ENCODE measurements at regions not wholly inside any gene's neighbourhood (a gene's known extent, or its start where the extent isn't known, plus 50 kb on each side); places are given as distances from the start of the nearest gene placed in this dataset.
"Not testable (repeated sequence)": the region's sequence is repeated elsewhere in the genome, so short reads cannot be mapped to it uniquely, and the experiment has no call there.

DNA sequence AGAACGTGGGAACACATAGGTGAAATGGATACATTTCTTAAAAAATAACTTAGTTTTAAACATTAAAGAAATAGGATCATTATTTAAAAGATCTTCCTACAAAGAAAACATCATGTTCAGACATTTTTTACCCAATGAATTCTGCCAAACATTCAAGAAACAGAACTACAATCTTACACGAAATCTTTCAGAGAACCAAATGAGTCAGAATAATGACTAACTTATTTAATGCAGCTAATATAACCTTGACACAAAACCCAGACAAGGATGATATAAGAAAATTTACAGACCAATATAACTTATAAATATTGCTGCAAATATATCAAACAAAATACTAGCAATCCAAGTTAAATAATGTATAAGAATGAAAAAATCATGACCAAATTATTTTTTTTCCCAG, 220.1 kb upstream of the KCNK2 start:
- CTCF ChIA-PET: no interaction called here
- H3K4me3 Mint-ChIP-seq: no peak overlapping the region
- H3K27me3 Mint-ChIP-seq: no peaks in the 10 kb centered on the region
- no peaks in the 10 kb centered on the region for H3K4me1 Mint-ChIP-seq (ENCODE audit: low read depth)
- TF ChIP-seq, protein P1, sequence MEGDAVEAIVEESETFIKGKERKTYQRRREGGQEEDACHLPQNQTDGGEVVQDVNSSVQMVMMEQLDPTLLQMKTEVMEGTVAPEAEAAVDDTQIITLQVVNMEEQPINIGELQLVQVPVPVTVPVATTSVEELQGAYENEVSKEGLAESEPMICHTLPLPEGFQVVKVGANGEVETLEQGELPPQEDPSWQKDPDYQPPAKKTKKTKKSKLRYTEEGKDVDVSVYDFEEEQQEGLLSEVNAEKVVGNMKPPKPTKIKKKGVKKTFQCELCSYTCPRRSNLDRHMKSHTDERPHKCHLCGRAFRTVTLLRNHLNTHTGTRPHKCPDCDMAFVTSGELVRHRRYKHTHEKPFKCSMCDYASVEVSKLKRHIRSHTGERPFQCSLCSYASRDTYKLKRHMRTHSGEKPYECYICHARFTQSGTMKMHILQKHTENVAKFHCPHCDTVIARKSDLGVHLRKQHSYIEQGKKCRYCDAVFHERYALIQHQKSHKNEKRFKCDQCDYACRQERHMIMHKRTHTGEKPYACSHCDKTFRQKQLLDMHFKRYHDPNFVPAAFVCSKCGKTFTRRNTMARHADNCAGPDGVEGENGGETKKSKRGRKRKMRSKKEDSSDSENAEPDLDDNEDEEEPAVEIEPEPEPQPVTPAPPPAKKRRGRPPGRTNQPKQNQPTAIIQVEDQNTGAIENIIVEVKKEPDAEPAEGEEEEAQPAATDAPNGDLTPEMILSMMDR (IDR thresholded peaks at IDR 0.05): no peak
- DNase-seq (no peak), ATAC-seq (no peak)
- no peak overlapping the region for H3K27ac Mint-ChIP-seq
- H3K36me3 Mint-ChIP-seq (ENCODE audit: low read depth): no peaks in the 10 kb centered on the region
- no peaks in the 10 kb centered on the region for H3K9me3 Mint-ChIP-seq
- POLR2A ChIA-PET: no interaction called here
- intact Hi-C loops (cut with micrococcal nuclease): no loop called here

DNA sequence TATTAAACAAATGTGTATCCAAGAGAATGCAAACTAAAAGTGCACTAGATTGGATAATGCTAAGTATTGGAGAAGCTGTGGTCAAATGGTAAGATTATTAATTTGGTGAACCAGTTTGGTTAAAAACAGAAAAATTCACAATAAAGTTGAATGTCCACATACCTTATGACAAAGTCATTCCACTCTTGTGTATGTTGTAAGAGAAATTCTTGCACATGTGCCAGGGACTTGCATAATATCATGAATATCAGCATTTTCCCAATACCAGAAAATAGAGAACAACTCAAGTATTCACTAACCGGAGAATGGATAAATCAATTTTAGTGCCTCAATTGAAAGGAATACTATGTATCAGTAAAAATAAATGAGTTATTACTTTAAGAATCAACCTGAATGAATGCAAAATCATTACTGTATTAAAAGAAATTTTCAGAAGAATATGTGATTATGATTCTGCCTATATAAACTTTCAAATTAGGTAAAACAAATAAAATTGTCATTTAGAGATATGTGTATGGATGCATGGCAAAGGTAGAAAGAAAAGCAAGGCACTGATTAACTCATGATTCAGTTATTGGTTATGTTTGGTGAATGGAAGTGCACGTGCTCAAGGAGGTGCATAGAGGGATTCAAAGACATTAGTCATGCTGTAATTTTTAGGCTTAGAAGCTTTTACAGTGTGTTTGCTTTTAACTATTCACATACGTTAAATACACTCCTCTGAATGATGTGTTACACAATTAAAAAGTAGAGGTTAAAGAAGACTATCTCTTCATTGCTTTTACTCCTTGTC, 217.4 kb upstream of the KCNK2 start:
- H3K9me3 Mint-ChIP-seq: no peaks in the 10 kb centered on the region
- CTCF ChIA-PET: no interaction called here

DNA sequence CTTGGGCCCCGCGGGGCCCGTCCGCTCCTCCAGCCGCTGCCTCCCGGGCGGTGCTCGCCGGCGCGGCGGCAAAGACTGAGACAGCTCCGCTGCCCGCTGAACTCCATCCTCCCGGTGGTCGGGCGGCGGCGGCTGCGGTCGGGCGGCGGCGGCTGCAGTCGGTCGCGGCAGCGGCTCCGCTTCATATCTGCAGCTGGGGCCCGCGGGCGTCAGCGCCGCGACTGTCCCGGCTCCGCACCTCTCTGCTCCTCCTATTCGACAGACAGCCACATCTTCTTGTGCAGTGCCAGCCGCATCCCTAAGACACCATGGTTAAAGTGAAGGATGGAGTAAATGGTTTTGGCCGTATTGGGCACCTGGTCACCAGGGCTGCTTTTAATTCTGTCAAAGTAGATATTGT, 212.1 kb upstream of the KCNK2 start:
- H3K9me3 Mint-ChIP-seq; H3K27me3 Mint-ChIP-seq; H3K27ac Mint-ChIP-seq; DNase-seq; H3K4me1 Mint-ChIP-seq (ENCODE audit: low read depth); H3K4me3 Mint-ChIP-seq; POLR2A ChIA-PET; intact Hi-C loops (cut with micrococcal nuclease); ATAC-seq; H3K36me3 Mint-ChIP-seq (ENCODE audit: low read depth); CTCF ChIA-PET: not testable (repeated sequence)

More for the DNA sequence above, 217.4 kb upstream of the KCNK2 start:
- Mint-ChIP-seq H3K4me3 (no peak overlapping the region), H3K27me3 (no peaks in the 10 kb centered on the region), H3K27ac (no peak overlapping the region), H3K36me3 (ENCODE audit: low read depth) (no peaks in the 10 kb centered on the region), H3K4me1 (ENCODE audit: low read depth) (no peaks in the 10 kb centered on the region)
- TF ChIP-seq, protein P1 (IDR thresholded peaks at IDR 0.05): no peak
- POLR2A ChIA-PET: no interaction called here
- ATAC-seq (no peak), DNase-seq (no peak)
- intact Hi-C loops (cut with micrococcal nuclease): no loop called here

DNA sequence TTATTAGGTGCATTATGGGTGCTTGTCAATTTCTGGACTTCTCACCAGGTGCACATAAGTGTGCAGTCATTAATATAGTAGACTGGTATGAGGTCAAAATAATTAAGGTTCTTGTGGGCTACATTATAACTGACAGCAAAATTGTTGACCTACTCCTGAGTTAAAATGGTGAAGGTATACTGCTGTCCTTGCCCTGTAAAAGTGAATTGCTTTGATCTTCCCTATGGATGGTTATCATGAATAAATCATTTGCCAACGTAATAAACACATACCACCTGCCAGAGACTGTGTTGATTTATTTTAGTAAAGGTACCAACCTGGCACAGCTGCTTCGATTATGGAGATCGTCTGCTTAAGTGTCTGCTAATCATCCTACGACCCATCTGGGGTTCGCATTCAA, 201.6 kb upstream of the KCNK2 start:
- ChIA-PET CTCF (no interaction called here), POLR2A (no interaction called here)
- Mint-ChIP-seq H3K9me3 (no peaks in the 10 kb centered on the region), H3K27me3 (no peaks in the 10 kb centered on the region), H3K27ac (no peak overlapping the region), H3K4me3 (no peak overlapping the region), H3K4me1 (ENCODE audit: low read depth) (no peaks in the 10 kb centered on the region), H3K36me3 (ENCODE audit: low read depth) (no peaks in the 10 kb centered on the region)
- DNase-seq: no peak
- TF ChIP-seq, protein P1 (IDR thresholded peaks at IDR 0.05): no peak
- ATAC-seq: no peak
- intact Hi-C loops (cut with micrococcal nuclease): no loop called here

DNA sequence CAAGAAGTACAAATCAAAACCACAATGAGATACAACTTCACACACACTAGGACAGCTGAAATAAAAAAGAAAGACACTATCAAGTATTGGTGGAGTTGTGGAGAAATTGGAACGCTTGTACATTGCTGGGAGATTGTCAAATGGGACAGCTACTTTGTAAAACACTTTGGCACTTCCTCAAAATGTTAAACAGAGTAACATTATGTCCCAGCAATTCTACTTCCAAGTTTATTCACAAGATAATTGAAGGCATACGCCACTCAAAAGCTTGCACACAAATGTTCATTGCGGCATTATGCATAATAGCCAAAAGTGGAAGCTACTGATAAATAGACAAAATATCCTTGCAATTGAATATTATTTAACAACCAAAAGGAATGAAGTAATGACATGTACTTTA, 199.9 kb upstream of the KCNK2 start:
- H3K27ac Mint-ChIP-seq: no peak overlapping the region
- TF ChIP-seq, protein P1 (IDR thresholded peaks at IDR 0.05): no peak
- POLR2A ChIA-PET: no interaction called here

More for the DNA sequence above, 199.9 kb upstream of the KCNK2 start:
- Mint-ChIP-seq H3K27me3 (no peaks in the 10 kb centered on the region), H3K9me3 (no peaks in the 10 kb centered on the region), H3K36me3 (ENCODE audit: low read depth) (no peaks in the 10 kb centered on the region), H3K4me1 (ENCODE audit: low read depth) (no peaks in the 10 kb centered on the region), H3K4me3 (no peak overlapping the region)
- intact Hi-C loops (cut with micrococcal nuclease): no loop called here
- DNase-seq: no peak
- CTCF ChIA-PET: no interaction called here
- no peak for ATAC-seq
